Middle frontal gyrus (tissue), 1 donor: ENCODE measurements at regions not wholly inside any gene's neighbourhood (a gene's known extent, or its start where the extent isn't known, plus 50 kb on each side); places are given as distances from the start of the nearest gene placed in this dataset.
A peak's percentile ranks its signal among the peaks of the same experiment; 100 is the strongest.

Experiments used
- DNase-seq: peaks from one replicate; pipeline ENCODE4 v3.0.0-alpha.2; 2015; ENCODE audit warnings: low spot score; ENCODE audit errors: extremely low spot score

DNA sequence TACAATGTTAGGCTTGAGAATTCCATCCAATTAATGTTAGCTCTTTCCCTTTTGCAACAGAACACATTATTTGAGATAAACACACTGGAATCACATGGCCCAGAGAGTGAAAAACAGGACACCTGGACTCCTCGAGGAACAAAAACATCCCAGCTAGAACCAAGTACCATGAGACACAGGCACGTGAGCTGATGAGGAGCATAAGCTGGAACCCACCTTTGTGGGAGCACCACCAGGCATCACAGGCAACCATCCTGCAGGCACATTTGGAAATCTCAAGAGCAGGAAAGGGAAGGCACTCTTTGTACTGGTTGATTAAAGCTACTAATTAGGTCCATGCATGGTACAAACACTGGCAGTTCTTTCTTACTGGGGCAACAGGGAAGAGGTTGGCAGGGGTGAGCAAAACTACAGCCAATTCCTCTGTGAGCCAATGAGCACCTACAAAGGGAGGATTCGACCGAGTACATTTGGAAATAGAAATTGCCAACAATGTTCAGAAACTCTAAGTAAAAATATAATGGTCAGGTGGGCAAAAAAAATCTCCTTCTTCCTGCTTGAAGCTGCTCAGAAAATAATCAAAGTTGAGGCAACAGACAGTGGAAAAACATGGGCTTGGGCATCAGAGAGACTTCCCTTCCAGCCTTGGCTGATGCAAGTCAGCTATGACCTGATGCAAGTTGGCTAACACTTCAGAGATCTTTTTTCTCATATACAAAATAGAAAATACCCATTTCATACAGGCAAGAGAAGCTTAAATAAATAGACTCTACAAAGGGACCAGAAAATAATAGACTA lies 216.7 kb downstream of the NUAK1 start:
- DNase-seq = no peak

DNA sequence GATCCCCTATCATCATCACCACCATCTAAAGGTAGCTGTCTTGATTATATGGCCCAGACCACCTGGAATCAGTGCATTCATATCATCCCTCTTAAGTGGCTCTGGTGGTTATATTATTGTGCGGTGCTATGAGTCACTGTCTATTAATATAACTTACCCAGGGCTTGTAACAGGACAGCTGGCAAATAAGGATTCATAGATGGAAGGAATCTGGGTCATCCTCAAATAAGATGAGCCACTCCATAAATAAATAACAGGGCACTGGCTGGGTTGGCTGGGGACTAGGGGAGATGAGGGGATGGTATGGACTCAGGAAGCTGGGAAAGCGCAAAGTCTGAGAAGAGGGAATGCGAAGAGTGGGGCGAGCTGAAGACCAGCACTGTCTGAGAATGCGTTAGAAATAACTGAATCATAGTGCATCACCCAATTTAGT lies 216.1 kb downstream of the NUAK1 start:
- no peak for DNase-seq

DNA sequence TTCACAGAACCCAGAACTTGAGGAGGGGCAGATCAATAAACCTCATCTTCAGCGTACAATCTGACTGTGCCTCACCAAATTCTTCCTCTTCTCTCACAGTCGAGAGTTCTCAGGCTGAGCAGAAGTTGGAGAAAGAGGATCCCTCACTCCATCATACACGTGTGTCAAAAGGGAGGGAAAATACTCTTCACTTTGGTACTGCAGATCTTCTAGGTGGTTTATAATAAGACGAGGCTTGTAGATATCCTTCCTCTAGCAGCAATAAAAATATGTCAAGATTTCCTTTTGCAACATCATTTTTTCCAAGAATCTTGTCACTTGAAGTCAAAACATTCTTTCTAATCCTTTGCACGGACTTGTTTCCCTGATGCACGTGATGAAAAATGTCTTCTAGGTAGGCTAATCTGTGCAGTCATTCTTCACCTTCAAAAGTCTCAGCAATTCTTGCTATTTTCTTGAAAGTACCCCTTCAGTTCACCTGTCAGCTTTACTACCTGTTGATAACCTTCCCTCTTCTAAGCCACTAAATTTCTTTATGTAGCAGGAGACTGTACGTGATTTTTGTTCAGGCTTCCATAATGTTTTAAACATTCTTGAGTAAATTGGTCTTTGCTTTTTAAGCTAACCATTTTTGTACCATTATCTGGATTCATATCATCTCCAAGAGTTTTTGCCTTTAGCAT lies 214.1 kb downstream of the NUAK1 start:
- no peak for DNase-seq

DNA sequence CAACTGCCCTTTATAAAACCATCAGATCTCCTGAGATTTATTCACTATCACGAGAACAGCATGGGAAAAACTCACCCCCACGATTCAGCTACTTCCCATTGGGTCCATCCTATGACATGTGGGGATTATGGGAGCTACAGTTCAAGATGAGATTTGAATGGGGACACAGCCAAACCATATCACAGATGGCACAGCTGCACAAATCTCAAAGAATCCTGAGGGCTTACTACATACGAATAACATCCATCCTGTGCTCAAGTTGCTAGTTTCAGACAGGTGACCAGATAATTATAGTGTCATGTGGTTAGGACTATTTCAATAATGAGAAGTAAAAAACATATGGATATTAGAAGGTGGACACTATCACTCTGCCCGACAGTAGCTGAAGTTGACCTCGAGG lies 211.2 kb downstream of the NUAK1 start:
- no peak for DNase-seq

DNA sequence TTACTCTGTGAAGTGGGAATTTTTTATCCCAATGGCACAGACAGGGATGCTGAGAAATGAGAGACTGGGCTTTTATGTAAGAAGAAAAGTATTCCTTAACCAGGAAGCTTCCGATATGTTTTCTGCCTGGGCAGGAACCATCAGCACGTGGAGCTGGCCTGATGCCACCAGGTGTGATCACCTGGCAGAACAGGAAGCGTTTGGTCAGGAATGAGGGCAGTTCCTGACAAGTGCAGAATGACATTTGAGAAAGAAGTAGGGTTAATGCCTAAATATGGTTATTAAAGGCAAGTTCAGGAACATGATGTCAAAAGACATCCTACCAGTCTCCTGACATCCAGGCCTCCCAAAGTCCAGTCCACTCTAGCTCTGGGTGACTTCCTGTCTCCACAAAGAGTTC lies 210.3 kb downstream of the NUAK1 start:
- DNase-seq = no peak

DNA sequence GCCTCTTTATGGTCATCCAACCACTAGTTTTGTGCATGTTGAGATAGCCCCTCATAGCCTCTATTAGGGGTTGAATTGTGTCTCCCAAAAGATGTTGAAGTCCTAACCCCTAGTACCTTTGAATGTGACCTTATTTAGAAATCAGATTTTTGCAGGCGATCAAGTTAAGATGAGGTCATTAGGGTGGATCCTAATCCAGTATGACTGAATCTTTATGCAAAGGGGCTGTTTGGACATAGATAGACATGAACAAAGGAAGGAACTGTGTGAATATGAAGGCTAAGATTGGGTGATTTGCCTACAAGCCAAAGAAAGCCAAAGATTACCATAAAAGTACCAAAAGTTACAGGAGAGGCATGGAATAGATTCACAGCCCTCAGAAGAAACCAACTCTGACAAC lies 209.6 kb downstream of the NUAK1 start:
- DNase-seq = no peak

DNA sequence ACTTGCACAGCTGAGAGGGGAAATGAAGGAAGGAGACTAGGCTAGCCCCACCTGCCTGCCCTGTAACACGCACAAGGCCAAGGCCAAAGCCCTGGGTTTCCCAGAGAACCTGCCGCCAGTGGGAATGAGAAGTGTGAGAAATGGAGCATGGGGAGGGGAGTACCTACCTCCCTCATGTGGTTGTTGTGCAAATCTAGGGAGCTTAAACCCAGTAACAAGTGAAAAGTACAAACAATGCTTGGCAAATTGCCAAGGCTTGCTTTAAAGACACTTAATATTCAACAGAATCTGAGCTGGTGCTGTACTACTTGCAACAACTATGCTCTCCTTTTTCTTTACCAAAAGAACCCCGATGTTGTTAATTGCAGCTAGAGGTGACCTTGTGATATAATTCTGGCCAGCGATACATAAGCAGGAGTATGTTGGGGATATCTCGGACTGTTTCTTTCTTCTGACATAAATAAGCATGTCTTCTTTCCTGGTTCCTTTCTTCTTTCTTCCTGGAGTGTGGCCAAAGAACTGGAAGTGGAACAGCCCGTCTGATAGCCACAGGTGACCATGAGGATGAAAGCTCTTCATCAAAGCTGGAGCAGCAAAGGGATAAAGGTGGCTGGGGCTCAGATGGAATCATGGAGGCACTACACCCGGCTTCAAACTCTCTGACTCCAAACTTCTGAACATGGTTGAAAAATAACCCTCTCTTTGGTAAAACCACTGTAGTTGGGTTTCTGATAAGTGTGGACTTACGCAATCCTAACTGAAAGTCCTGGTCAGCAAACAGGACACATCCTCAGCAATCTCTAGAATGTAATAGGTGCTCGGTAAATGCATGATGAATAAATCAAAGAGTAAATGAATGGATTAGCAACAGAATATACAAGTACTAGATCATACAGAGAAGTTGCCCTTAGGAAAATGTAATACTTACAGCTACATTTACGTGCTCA lies 207.9 kb downstream of the NUAK1 start:
- no peak for DNase-seq

DNA sequence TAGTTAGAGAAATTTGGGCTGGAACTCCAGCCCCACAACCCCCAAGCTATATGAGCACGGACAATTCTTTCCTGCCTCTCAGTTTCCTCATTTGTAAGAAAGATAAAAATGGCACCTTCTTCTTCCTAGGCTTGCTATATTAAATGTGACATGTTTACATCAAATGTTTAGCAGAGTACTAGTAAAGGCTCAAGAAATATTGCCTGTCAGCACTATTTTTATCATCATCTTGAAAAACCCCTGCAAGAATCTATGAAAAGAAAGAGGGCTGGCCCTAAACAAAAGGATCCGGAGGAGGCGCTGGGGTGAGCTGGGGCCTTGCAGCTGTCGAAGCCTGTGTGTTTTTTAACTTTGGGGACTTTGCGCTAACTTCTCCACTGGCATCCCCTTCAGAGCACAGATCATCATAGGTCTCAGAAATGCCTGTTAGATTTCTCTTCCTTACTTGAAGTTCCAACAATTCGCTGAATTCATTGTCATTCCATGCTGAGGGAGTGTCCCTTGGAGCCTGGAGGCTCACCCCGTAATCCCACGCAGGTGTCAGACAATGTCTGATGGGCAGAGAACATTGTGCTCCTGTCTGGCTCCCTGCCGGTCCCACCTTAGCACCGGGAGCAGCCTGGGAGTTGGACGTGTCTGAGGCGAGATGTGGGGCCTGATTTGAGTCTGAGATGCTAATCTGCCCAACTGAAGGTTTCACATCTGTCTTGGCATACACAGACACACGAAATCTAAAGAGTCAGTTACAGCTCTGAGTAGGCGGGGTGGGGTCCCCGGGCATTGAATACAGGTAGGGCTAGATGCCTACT lies 206.8 kb downstream of the NUAK1 start:
- no peak for DNase-seq

DNA sequence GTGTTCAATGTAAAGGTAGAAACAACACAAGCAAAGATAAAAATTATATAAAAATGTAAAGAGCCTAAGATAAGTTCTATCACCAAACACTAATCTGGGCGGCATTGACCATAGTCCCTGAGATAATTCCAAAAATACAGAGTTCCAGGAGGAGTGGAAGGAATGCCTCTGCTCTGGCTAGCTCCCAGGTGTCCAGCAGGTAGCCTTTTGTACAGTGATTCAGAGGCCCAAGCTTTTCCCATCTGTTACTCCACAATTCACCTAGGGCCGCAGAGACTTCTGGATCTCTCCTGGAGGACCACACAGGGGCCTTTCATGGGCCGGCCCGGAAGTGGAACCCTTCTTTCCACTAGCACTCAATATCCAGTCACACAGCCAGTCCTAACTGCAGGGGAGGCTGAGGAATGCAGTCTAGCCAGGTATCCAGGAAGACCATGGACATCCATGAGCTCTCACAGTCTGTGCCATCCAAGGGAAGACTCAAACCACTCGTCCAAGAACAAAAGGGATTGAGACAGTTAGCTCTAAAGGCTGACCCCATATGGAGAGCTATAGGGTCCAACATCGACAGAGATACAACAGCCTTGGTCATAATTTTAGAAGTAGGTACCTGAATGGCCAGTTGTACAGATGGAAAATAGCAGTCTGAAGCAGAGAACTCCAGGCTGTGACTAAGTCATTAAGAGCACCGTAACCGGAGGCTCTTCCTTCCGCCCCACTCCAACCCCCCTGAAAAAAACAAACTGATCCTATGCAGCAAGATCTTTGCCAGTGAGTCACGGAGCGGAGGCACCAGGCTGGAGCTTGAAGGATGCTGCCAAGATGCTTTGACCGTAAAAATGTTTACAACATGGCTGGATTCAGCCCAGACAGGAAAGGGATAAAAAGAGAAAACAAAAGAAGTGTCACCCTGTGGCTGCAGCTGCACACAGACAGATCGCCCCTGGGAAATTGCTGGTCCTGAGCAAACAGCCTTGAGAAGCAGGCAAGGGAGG lies 204.8 kb downstream of the NUAK1 start:
- no peak for DNase-seq

DNA sequence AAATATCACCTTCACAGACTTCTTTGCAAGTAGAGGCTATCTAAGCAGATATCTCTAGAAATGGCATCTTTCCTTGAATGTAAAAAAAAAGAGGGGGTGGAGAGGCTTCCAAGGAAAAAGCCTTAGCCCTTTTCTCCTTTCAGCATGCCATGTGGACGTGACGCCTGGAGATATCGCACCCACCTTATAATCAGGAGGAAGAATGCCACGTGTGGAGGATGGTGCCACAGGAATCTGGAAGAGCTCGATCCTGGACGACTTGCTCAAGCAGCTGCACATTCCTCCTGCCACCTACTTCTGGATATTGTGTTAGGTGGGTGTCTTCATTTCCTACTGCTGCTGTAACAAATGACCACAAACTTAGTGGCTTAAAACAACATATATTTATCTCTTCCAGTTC lies 203.6 kb downstream of the NUAK1 start:
- peak; percentile 20 for DNase-seq

DNA sequence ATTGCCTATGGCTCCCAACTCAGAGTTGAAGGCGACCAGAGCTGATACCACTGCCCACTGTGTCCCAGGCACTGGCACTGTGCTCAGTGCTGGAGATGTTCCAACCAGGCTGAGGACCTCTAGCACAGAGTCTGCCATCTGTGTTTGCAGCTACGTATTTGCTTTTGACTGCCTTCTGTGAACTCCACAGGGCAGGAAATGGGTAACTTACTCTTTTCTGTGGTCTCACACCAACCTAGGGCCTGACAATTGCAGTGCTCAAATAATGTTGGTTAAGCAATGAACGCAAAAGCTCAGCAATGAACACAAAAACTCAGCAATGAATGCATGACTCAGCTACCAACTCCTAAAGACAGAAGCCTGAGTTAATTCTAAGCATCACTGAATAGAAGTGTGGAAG lies 202.8 kb downstream of the NUAK1 start:
- no peak for DNase-seq

DNA sequence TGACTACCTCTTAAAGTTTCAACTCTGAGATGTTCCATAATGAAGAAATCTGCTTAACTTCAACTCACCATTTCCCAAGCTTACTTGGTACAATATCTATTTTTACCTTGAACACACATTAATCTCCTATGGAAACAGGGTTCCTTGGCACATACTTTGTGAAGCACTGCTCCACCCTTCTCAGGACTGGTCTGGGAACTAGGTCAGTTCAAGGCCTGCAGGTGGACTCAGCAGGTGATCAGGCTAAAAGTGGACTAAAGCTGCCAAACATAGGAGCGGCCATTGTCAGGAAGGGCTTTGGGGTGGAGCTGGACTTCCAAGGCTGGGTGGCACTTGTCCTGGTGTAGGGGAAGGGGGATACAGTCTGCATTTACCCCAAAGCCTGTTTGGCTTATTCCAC lies 202.3 kb downstream of the NUAK1 start:
- no peak for DNase-seq

DNA sequence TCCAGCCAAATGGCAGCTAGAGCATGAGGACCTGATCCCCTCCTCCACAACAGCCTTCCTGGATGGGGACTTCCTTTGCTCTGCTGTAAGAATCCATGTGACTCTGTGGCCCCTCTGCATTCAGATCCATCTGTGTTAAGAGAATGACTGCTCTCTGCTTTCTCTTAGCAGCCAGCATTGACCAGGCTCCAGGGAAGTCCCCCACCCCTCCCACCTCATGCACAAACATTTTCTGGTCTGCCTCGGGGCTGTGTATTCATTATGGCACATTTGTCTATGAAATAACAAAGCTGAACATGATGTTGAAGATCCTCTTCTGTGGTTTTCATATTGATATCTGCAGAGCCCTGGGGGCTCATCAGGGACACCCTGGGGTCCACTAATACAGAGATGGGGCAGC lies 201.7 kb downstream of the NUAK1 start:
- DNase-seq = no peak

DNA sequence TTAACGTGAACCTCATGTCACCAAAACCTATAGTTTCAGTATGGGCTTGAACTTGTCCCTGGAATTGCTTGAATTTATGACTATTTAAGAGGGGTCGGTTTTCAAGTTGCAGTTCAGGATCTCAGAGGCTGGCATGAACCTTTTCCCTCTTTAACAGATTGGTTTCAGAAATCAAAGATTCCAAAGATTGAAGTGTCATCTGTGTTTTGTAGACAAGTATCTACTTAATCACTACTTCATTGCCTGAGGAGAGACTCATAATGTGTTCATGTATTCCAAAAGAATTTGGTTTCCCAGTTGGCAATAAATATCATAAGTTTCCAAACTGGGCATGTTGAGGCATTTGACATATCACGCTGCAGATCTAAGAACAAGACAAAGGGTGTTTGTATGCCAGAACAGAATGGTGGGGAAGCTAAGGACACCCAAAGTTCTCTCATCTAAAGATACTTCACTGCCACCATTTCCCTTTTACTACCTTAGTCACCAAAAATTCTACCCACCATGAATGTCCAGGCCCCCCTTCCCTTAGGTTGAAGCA lies 199.5 kb downstream of the NUAK1 start:
- no peak for DNase-seq

DNA sequence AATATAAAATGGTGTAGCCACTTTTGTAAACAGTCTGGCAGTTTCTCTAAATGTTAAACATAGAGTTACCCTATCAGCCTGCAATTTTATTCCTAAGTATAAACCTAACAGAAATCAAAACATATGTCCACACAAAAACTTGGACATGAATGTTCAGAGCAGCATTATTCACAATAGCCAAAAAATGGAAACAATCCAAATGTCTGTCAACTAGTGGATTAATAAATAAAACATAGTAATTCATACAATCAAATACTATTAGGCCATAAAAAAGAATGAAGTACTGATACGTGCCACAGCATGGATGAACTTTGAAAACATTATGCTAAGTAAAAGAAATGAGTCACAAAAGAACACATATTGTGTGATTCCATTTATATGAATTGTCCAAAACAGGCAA lies 196.5 kb downstream of the NUAK1 start:
- no peak for DNase-seq

DNA sequence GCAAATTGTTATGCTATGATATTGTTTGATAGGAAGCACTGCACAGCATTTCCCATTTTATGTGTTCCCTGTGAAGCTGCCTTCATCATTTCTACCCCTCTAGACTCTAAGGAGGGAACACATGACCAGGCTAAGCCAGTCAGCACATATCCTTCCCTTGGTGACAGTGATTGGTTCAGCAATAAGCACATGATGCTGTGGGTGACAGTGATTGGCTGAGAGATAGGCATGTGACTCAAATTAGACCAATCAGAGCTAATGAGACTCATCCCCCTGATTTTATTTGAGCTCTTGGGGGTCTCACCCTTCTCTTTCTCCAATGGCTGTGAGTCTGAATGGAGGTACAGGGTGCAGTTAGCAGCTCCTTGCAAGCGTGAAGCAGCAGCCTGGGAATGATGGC lies 195.2 kb downstream of the NUAK1 start:
- DNase-seq = no peak

DNA sequence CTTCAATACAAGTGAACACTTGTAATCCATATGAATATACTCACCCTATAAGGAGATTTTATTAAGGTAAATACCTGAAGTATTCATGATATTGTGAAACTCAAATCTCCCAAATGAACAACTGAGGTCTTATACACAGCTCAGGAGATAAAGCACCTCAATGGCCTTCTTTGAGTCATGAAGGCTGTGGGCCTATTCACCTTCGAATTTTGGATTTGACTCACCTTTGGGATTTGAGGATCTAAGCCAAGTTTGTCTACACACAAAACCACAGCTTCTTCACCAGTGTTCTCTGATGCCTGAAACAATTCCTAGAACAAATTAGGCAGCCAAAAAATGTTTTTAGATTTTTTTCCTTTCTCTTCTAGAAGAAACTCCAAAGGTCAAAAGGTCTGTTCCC lies 194.1 kb downstream of the NUAK1 start:
- DNase-seq = no peak

DNA sequence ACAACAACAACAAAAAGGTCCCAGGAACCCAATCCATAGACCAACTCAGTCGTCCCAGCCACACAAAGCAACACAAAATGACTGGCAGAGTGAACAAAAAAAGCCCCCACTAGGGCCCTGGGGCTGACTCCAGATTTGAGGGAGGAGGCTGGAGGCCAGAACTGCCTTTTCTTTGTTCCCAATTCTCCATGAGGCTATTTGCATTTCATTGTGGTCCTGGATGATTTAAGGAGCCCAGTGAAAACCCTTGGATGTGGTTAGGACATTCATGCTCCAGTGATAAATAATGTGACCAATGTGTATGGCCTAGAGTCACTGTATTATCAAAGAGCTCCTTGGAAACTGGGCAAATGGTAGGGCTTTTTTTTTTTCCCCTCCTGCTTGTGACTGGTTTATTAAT lies 192.9 kb downstream of the NUAK1 start:
- DNase-seq = no peak

DNA sequence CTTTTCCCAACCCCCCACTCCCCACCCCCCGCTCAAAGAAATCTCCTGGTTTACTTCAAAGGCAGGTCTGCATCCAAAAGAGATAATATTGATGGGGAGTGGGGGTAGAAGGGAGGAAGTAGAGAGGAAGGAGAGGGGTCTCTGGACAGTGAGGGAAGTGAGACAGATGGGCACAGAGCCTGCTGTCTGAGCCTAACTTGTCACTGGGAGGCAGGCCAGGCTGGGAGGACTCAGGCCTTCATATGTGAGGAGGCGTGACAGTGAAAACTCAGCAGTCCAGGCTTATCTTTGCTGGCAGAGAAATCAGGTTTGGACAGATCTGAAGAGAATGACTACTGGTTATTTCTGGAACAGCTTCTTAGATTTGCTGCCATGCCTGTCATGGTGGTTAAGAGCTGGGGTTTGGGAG lies 192.3 kb downstream of the NUAK1 start:
- no peak for DNase-seq

DNA sequence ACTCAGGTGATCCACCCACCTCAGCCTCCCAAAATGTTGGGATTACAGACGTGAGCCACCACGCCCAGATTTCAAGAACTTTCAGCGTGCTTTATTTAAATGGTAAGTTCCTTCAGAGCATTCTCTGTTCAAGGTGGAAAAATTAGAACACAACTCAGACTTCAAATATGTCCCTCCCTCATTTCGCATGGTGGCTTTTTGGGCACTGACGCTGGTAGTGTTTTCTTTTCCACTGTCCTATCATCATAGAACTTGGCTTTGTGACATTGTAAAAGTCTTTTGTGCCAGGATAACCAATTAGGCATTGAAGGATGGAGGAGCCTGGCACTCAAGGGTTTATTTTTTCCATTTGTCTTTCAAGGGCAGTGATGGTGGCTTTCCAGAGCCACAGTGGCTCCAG lies 190.8 kb downstream of the NUAK1 start:
- DNase-seq = no peak
